GM23248 (cell line): ENCODE measurements at regions not wholly inside any gene's neighbourhood (a gene's known extent, or its start where the extent isn't known, plus 50 kb on each side); places are given as distances from the start of the nearest gene placed in this dataset.

ENCODE experiments used
- DNase-seq: peaks from one replicate; pipeline ENCODE4 v3.0.0-alpha.2; 2015
- H2AFZ ChIP-seq: fragments of 200-600 bp; sonication (generic); 2 replicates; pipeline ENCODE4 v1.6.1; 2016; ENCODE audit warnings: antibody characterized with exemption
- H3F3A ChIP-seq: fragments of 200-600 bp; sonication (generic); 2 replicates; pipeline ENCODE4 v1.6.1; 2016; ENCODE audit warnings: mild to moderate bottlenecking, antibody characterized with exemption, mixed run types; ENCODE audit not compliant: insufficient read depth
- H3K27ac ChIP-seq: fragments of 200-600 bp; sonication (generic); 2 replicates; pipeline ENCODE4 v1.5.1; 2016; ENCODE audit warnings: mild to moderate bottlenecking
- H3K27me3 ChIP-seq: fragments of 200-600 bp; sonication (generic); replicated peaks from 2 replicates; pipeline ENCODE4 v1.6.1; 2016; ENCODE audit warnings: mild to moderate bottlenecking; ENCODE audit not compliant: insufficient read depth
- H3K36me3 ChIP-seq: fragments of 200-600 bp; sonication (generic); 2 replicates; pipeline ENCODE4 v1.6.1; 2016; ENCODE audit warnings: low read depth, mild to moderate bottlenecking
- H3K4me1 ChIP-seq: fragments of 200-600 bp; sonication (generic); 2 replicates; pipeline ENCODE4 v1.6.1; 2016; ENCODE audit warnings: mild to moderate bottlenecking; ENCODE audit not compliant: insufficient read depth
- H3K4me2 ChIP-seq: fragments of 200-600 bp; sonication (generic); one replicate; pipeline ENCODE4 v1.6.1; 2016; ENCODE audit warnings: mild to moderate bottlenecking; ENCODE audit not compliant: unreplicated experiment
- H3K4me3 ChIP-seq: fragments of 200-600 bp; sonication (generic); 2 replicates; pipeline ENCODE4 v1.5.1; 2016; ENCODE audit warnings: mild to moderate bottlenecking
- H3K79me2 ChIP-seq: fragments of 200-600 bp; sonication (generic); 2 replicates; pipeline ENCODE4 v1.6.1; 2016; ENCODE audit warnings: mild to moderate bottlenecking; ENCODE audit not compliant: insufficient read depth
- H3K9ac ChIP-seq: fragments of 200-600 bp; sonication (generic); 2 replicates; pipeline ENCODE4 v1.6.1; 2016; ENCODE audit warnings: mild to moderate bottlenecking
- H3K9me2 ChIP-seq: fragments of 200-600 bp; sonication (generic); 2 replicates; pipeline ENCODE4 v1.6.1; 2016; ENCODE audit warnings: mixed run types, mild to moderate bottlenecking, moderate library complexity; ENCODE audit not compliant: insufficient read depth
- H3K9me3 ChIP-seq: fragments of 200-600 bp; sonication (generic); one replicate; pipeline ENCODE4 v1.6.1; 2017; ENCODE audit warnings: low read depth
- H4K20me1 ChIP-seq: fragments of 200-600 bp; sonication (generic); 2 replicates; pipeline ENCODE4 v1.6.0; 2016; ENCODE audit not compliant: insufficient read depth
- EZH2 ChIP-seq: fragments of 200-600 bp; sonication (generic); IDR thresholded peaks from 2 replicates; pipeline ENCODE4 v1.6.1; 2018; ENCODE audit warnings: antibody characterized with exemption, mild to moderate bottlenecking; ENCODE audit not compliant: insufficient read depth, poor library complexity, severe bottlenecking
- EZH2phosphoT487 ChIP-seq: fragments of 200-600 bp; sonication (generic); IDR thresholded peaks from 2 replicates; pipeline ENCODE4 v1.6.1; 2018; ENCODE audit warnings: antibody characterized with exemption, moderate library complexity, mild to moderate bottlenecking, low read depth; ENCODE audit not compliant: insufficient read depth
- WGBS, 2 experiments: methylation state at CpG; one replicate each; pipeline ENCODE4 v1.1.6; 2015 to 2017; ENCODE audit warnings: low lambda C conversion rate in 2 of 2, low coverage in 1 of 2; ENCODE audit errors: missing lambda C conversion rate in 2 of 2; 5-methylcytosine and 5-hydroxymethylcytosine counted together
- in situ Hi-C: fragments of 300-500 bp; cut with MboI; formaldehyde crosslinking; loops from 2 replicates; pipeline ENCODE4 v1.15.0; 2020

DNA sequence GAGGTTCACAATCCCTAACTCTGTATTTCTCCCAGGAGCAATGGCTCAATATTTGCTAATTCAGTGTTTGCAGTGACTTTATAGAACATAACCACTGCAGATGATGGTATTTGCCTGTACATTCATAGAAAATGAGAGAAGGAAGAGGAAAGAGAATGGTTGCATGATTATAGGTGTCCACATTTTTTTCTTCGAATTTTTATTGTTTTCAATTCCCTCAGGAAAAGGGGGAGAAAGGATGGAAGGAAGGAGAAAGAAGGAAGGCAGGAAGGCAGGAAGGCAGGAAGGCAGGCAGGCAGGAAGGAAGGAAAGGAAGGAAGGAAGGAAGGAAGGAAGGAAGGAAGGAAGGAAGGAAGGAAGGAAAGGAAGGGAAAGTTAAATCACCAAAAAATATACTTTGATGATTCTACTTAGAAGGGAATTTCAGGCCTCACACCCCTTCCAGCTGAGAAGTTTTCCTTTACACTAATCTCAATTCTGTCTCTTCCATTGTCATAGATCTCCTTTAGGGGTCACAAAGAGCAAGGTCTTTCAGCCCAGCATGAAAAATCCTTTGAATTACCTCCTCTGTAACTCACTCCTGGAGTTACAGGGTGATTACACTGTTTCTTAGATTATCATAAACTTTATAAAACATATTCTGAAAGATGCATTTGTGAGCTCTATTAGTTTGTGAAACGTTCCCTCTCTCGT lies 118.8 kb upstream of the INHBA start:
- in situ Hi-C loops = no loop called here
- no peaks in the 10 kb centered on the region for H4K20me1 ChIP-seq
- WGBS, 2 experiments = 89 to 95% methylated on average over 3 of the region's 3 CpGs
- no peaks in the 10 kb centered on the region for H3K9me3 ChIP-seq
- no peak overlapping the region for H3K4me2 ChIP-seq
- no peak overlapping the region for H3K27ac ChIP-seq
- no peaks in the 10 kb centered on the region for H3K36me3 ChIP-seq
- no peaks in the 10 kb centered on the region for H3K27me3 ChIP-seq
- no peaks in the 10 kb centered on the region for H3K9me2 ChIP-seq
- H3K79me2 ChIP-seq = no peaks in the 10 kb centered on the region
- no peak overlapping the region for H2AFZ ChIP-seq
- no peak for DNase-seq
- TF ChIP-seq EZH2phosphoT487 (no peak), EZH2 (no peak)
- H3K4me3 ChIP-seq = no peak overlapping the region
- H3K4me1 ChIP-seq = peaks cover 18% of the 10 kb centered on the region
- peaks cover 14% of the 10 kb centered on the region; the same call in 1 of the 2 replicates for H3F3A ChIP-seq
- H3K9ac ChIP-seq = no peak overlapping the region

DNA sequence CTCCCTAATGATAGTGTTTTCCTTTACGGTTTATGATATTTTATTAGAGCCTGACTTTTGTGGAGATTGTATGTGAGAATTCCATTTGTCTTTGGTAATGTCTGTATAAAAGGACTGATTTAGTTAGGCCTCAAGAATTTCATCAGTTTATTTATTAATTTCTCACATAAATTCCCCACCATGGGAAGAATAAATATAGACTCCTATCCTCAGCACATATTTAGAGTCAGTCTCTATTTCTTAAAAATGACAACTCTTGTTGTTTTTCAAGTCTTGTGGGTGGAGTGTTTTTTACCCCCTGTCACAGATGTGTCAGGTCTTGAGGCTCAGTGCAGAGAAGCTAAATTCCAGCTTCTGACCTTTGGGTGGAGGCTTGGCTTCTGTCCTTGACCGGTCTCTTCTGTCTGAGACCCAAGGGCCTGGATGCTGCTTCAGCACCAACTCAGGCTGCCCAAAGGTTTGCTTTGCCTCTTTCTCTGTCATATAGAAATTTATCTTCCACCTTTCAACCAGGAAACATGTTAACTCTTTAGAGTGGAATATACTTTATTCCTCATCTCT lies 117.3 kb upstream of the INHBA start:
- H3K9me2 ChIP-seq = no peaks in the 10 kb centered on the region
- peaks cover 11% of the 10 kb centered on the region; the same call in 1 of the 2 replicates for H3K4me1 ChIP-seq
- H3K36me3 ChIP-seq = no peaks in the 10 kb centered on the region
- no peaks in the 10 kb centered on the region for H3K9me3 ChIP-seq
- H3K27ac ChIP-seq = no peak overlapping the region
- H3F3A ChIP-seq = peaks cover 17% of the 10 kb centered on the region; the same call in 1 of the 2 replicates
- no peak overlapping the region for H3K4me2 ChIP-seq
- 96 to 99% methylated on average over 2 of the region's 2 CpGs for WGBS, 2 experiments
- TF ChIP-seq EZH2 (no peak), EZH2phosphoT487 (no peak)
- no peak for DNase-seq
- in situ Hi-C loops = no loop called here
- no peak overlapping the region for H3K4me3 ChIP-seq
- H3K27me3 ChIP-seq = no peaks in the 10 kb centered on the region
- H3K9ac ChIP-seq = no peak overlapping the region
- H4K20me1 ChIP-seq = no peaks in the 10 kb centered on the region
- no peaks in the 10 kb centered on the region for H3K79me2 ChIP-seq
- H2AFZ ChIP-seq = no peak overlapping the region

DNA sequence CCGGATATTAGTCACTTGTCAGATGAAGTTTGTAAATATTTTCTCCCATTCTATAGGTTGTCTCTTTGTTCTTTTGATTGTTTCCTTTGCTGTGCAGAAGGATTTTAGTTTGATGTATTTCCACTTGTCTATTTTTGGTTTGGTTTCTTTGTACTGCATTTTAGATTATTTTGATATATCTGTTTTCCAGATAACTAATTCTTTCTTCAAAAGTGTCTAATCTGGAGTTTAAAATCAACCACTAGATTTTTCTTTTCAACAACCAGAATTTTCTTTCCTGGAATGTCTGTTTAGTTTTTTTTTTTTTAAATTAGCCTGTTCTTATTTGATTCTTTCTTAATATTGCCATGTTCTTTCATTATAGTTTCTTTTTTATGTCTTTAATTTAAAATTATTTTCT lies 116.8 kb upstream of the INHBA start:
- peaks cover 8% of the 10 kb centered on the region; the same call in 1 of the 2 replicates for H3K4me1 ChIP-seq
- in situ Hi-C loops = no loop called here
- H3K9ac ChIP-seq = no peak overlapping the region
- no peak for TF ChIP-seq EZH2
- no peak for TF ChIP-seq EZH2phosphoT487
- peaks cover 17% of the 10 kb centered on the region; the same call in 1 of the 2 replicates for H3F3A ChIP-seq
- WGBS, 2 experiments = 87 to 91% methylated on average over 1 of the region's 1 CpG
- no peaks in the 10 kb centered on the region for H3K9me3 ChIP-seq
- H3K4me2 ChIP-seq = no peak overlapping the region
- no peak overlapping the region for H2AFZ ChIP-seq
- no peak overlapping the region for H3K27ac ChIP-seq
- H3K4me3 ChIP-seq = no peak overlapping the region
- no peaks in the 10 kb centered on the region for H4K20me1 ChIP-seq
- no peak for DNase-seq
- H3K27me3 ChIP-seq = no peaks in the 10 kb centered on the region
- H3K79me2 ChIP-seq = no peaks in the 10 kb centered on the region
- H3K9me2 ChIP-seq = no peaks in the 10 kb centered on the region
- H3K36me3 ChIP-seq = no peaks in the 10 kb centered on the region

DNA sequence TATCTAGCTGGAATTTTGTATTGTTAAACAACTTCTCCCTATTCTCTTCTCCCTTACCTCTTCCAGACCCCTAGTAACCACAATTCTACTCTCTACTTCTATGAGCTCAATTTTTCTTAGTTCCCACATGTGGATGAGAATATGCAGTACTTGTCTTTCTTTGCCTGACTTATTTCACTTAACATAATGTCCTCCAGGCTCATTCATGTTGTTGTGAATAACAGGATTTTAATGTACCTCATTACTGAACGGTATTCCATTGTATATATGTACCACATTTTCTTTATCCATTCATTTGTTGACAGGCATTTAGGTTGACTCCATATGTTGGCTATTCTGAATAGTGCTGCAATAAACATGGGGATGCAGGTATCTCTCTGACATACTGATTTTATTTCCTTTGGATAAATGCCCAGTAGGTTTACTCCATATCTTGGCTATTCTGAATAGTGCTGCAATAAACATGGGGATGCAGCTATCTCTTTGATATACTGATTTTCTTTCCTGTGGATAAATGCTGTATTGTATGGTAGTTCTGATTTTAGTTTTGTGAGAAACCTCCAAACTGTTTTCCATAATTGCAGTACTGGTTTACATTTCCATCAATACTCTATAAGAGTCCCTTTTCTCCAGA lies 116.0 kb upstream of the INHBA start:
- in situ Hi-C loops = no loop called here

More for the DNA sequence above, 116.0 kb upstream of the INHBA start:
- no peak for TF ChIP-seq EZH2
- no peak for TF ChIP-seq EZH2phosphoT487
- no peak overlapping the region for H2AFZ ChIP-seq
- H3K4me2 ChIP-seq = no peak overlapping the region
- no peaks in the 10 kb centered on the region for H3K79me2 ChIP-seq
- no peak for DNase-seq
- WGBS, 2 experiments = 39 to 55% methylated on average over 1 of the region's 1 CpG
- H3K27ac ChIP-seq = no peak overlapping the region
- no peaks in the 10 kb centered on the region for H3K9me3 ChIP-seq
- H3K27me3 ChIP-seq = no peaks in the 10 kb centered on the region
- no peaks in the 10 kb centered on the region for H3K9me2 ChIP-seq
- H3K4me3 ChIP-seq = no peak overlapping the region
- peaks cover 12% of the 10 kb centered on the region; the same call in 1 of the 2 replicates for H3F3A ChIP-seq
- H4K20me1 ChIP-seq = no peaks in the 10 kb centered on the region
- H3K36me3 ChIP-seq = no peaks in the 10 kb centered on the region
- no peak overlapping the region for H3K9ac ChIP-seq
- H3K4me1 ChIP-seq = 0 out of 2 replicates have a peak, but pooled peaks cover 3% of the 10 kb centered on the region
